ENCODE measurements at regions not wholly inside any gene's neighbourhood (a gene's known extent, or its start where the extent isn't known, plus 50 kb on each side); places are given as distances from the start of the nearest gene placed in this dataset.
"Not testable (repeated sequence)": the region's sequence is repeated elsewhere in the genome, so short reads cannot be mapped to it uniquely, and the experiment has no call there.

DNA sequence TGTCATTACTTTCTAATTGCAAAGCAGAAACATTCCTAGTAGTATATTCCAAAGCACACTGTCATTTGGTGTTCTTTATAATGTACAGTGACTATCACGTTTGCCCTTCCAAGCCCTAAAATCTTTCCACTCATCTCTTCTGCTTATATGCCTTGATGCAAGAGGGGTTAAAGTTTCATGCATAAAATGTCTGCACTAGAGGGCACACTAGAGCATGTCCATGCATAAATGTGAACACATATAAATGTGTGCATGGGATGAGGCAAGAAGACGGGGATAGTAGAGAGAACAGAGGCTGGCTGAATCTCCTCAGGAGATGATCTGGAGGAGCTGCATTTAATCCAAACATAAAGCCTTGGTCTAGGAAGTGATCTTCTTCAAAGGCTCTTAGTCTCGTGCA is 352.8 kb downstream of the BCL2L11 start:
- TF ChIP-seq, protein P1, sequence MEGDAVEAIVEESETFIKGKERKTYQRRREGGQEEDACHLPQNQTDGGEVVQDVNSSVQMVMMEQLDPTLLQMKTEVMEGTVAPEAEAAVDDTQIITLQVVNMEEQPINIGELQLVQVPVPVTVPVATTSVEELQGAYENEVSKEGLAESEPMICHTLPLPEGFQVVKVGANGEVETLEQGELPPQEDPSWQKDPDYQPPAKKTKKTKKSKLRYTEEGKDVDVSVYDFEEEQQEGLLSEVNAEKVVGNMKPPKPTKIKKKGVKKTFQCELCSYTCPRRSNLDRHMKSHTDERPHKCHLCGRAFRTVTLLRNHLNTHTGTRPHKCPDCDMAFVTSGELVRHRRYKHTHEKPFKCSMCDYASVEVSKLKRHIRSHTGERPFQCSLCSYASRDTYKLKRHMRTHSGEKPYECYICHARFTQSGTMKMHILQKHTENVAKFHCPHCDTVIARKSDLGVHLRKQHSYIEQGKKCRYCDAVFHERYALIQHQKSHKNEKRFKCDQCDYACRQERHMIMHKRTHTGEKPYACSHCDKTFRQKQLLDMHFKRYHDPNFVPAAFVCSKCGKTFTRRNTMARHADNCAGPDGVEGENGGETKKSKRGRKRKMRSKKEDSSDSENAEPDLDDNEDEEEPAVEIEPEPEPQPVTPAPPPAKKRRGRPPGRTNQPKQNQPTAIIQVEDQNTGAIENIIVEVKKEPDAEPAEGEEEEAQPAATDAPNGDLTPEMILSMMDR (IDR thresholded peaks at IDR 0.05 in 4 of 5, conservative IDR thresholded peaks at IDR 0.05 in 1 of 5) = peak in 1 of 5 experiments; percentile 9
- not testable (repeated sequence) for TF ChIP-seq POLR2A (IDR thresholded peaks at IDR 0.05)
